ENCODE measurements at regions not wholly inside any gene's neighbourhood (a gene's known extent, or its start where the extent isn't known, plus 50 kb on each side); places are given as distances from the start of the nearest gene placed in this dataset.
A peak's percentile ranks its signal among the peaks of the same experiment; 100 is the strongest.

- DNase-seq (no peak), ATAC-seq (peak; percentile 53 to 66)
- Histone ChIP-seq H3K27ac (no peak overlapping the region), H3K4me3 (peak overlapping the region; percentile 1 to 37 (median 22)), H3K4me1 (peaks cover 0 to 13% of the 10 kb centered on the region in 2 donors), H3K36me3 (no peaks in the 10 kb centered on the region), H3K9me3 (no peaks in the 10 kb centered on the region), H3K27me3 (no peaks in the 10 kb centered on the region)
- intact Hi-C loops (cut with DNase I; ENCODE audit: low total_unique reads) (no loop called here), in situ Hi-C loops (cut with MboI; ENCODE audit: low sequenced_read_pairs in 4 of 4) (no loop called here)
- TF ChIP-seq POLR2A (IDR thresholded peaks at IDR 0.05) (no peak), CTCF (IDR thresholded peaks at IDR 0.05 in 4 of 5, conservative IDR thresholded peaks at IDR 0.05 in 1 of 5) (no peak)
Measured at GRCh38 chr14:61602003-61602732, 93.1 kb upstream of the HIF1A start.

GRCh38 chr14:61602733-61603077 is 92.6 kb upstream of the HIF1A start:
- H3K4me1 ChIP-seq, result peaks cover 0 to 13% of the 10 kb centered on the region in 2 donors
- in situ Hi-C loops (cut with MboI; ENCODE audit: low sequenced_read_pairs in 4 of 4), result no loop called here
- no peak for ATAC-seq

GRCh38 chr14:61603736-61604135 is 91.6 kb upstream of the HIF1A start:
- no peak overlapping the region for H3K27ac ChIP-seq

More at GRCh38 chr14:61602733-61603077, 92.6 kb upstream of the HIF1A start:
- TF ChIP-seq POLR2A (IDR thresholded peaks at IDR 0.05) (no peak), CTCF (IDR thresholded peaks at IDR 0.05 in 4 of 5, conservative IDR thresholded peaks at IDR 0.05 in 1 of 5) (no peak)
- intact Hi-C loops (cut with DNase I; ENCODE audit: low total_unique reads), result no loop called here
- no peak overlapping the region for H3K4me3 ChIP-seq
- no peak for DNase-seq
- no peaks in the 10 kb centered on the region for H3K36me3 ChIP-seq
- H3K27ac ChIP-seq, result no peak overlapping the region
- H3K27me3 ChIP-seq, result no peaks in the 10 kb centered on the region
- no peaks in the 10 kb centered on the region for H3K9me3 ChIP-seq

GRCh38 chr14:61607570-61608244 is 87.6 kb upstream of the HIF1A start:
- in situ Hi-C loops (cut with MboI; ENCODE audit: low sequenced_read_pairs in 4 of 4), result no loop called here
- H3K27me3 ChIP-seq, result no peaks in the 10 kb centered on the region
- peaks cover 11 to 12% of the 10 kb centered on the region in 2 donors for H3K4me1 ChIP-seq
- no peak overlapping the region for H3K27ac ChIP-seq
- H3K36me3 ChIP-seq, result no peaks in the 10 kb centered on the region
- H3K9me3 ChIP-seq, result no peaks in the 10 kb centered on the region
- no peak for DNase-seq
- no peak for ATAC-seq
- intact Hi-C loops (cut with DNase I; ENCODE audit: low total_unique reads), result no loop called here
- no peak overlapping the region for H3K4me3 ChIP-seq
- TF ChIP-seq POLR2A (IDR thresholded peaks at IDR 0.05) (no peak), CTCF (IDR thresholded peaks at IDR 0.05 in 4 of 5, conservative IDR thresholded peaks at IDR 0.05 in 1 of 5) (no peak)

More at GRCh38 chr14:61603736-61604135, 91.6 kb upstream of the HIF1A start:
- no peak for DNase-seq
- no peaks in the 10 kb centered on the region for H3K36me3 ChIP-seq
- H3K9me3 ChIP-seq, result no peaks in the 10 kb centered on the region
- peaks cover 5 to 13% of the 10 kb centered on the region in 2 donors for H3K4me1 ChIP-seq
- no peak overlapping the region for H3K4me3 ChIP-seq
- H3K27me3 ChIP-seq, result no peaks in the 10 kb centered on the region
- TF ChIP-seq POLR2A (IDR thresholded peaks at IDR 0.05) (no peak), CTCF (IDR thresholded peaks at IDR 0.05 in 4 of 5, conservative IDR thresholded peaks at IDR 0.05 in 1 of 5) (no peak)
- in situ Hi-C loops (cut with MboI; ENCODE audit: low sequenced_read_pairs in 4 of 4) (no loop called here), intact Hi-C loops (cut with DNase I; ENCODE audit: low total_unique reads) (no loop called here)
- no peak for ATAC-seq
